ENCODE measurements at regions not wholly inside any gene's neighbourhood (a gene's known extent, or its start where the extent isn't known, plus 50 kb on each side); places are given as distances from the start of the nearest gene placed in this dataset.

GRCh38 chr16:35744084-35744483, 2284.7 kb downstream of the TP53TG3F start:
- Histone ChIP-seq H3K4me1 (no peaks in the 10 kb centered on the region), H3K9me3 (replicated peaks) (peaks cover 7% of the 10 kb centered on the region), H3K4me3 (no peak overlapping the region), H3K27me3 (ENCODE audit: low read depth) (no peaks in the 10 kb centered on the region), H3K36me3 (no peaks in the 10 kb centered on the region), H3K27ac (replicated peaks) (no peak overlapping the region)
- no peak for DNase-seq
- intact Hi-C loops (cut with micrococcal nuclease), result no loop called here
- TF ChIP-seq CTCF (IDR thresholded peaks at IDR 0.05; ENCODE audit: borderline replicate concordance), result no peak

- peaks cover 7% of the 10 kb centered on the region for H3K9me3 ChIP-seq (replicated peaks)
- no peak for DNase-seq
- intact Hi-C loops (cut with micrococcal nuclease), result no loop called here
- TF ChIP-seq CTCF (IDR thresholded peaks at IDR 0.05; ENCODE audit: borderline replicate concordance), result no peak
- H3K36me3 ChIP-seq, result no peaks in the 10 kb centered on the region
- no peak overlapping the region for H3K27ac ChIP-seq (replicated peaks)
- H3K27me3 ChIP-seq (ENCODE audit: low read depth), result no peaks in the 10 kb centered on the region
- H3K4me3 ChIP-seq, result no peak overlapping the region
- H3K4me1 ChIP-seq, result no peaks in the 10 kb centered on the region
Measured at GRCh38 chr16:35744726-35745125, 2285.3 kb downstream of the TP53TG3F start.

- Histone ChIP-seq H3K27ac (replicated peaks) (no peak overlapping the region), H3K36me3 (no peaks in the 10 kb centered on the region), H3K4me1 (no peaks in the 10 kb centered on the region), H3K4me3 (no peak overlapping the region), H3K9me3 (replicated peaks) (peaks cover 7% of the 10 kb centered on the region), H3K27me3 (ENCODE audit: low read depth) (no peaks in the 10 kb centered on the region)
- intact Hi-C loops (cut with micrococcal nuclease), result no loop called here
- TF ChIP-seq CTCF (IDR thresholded peaks at IDR 0.05; ENCODE audit: borderline replicate concordance), result no peak
- no peak for DNase-seq
Measured at GRCh38 chr16:35745191-35745590, 2285.8 kb downstream of the TP53TG3F start.

GRCh38 chr16:35745821-35746248, 2286.4 kb downstream of the TP53TG3F start:
- Histone ChIP-seq H3K4me3 (no peak overlapping the region), H3K27me3 (ENCODE audit: low read depth) (no peaks in the 10 kb centered on the region), H3K36me3 (no peaks in the 10 kb centered on the region), H3K4me1 (no peaks in the 10 kb centered on the region), H3K9me3 (replicated peaks) (peaks cover 7% of the 10 kb centered on the region), H3K27ac (replicated peaks) (no peak overlapping the region)
- intact Hi-C loops (cut with micrococcal nuclease), result no loop called here
- TF ChIP-seq CTCF (IDR thresholded peaks at IDR 0.05; ENCODE audit: borderline replicate concordance), result no peak
- no peak for DNase-seq

GRCh38 chr16:35746281-35746962, 2287.0 kb downstream of the TP53TG3F start:
- TF ChIP-seq CTCF (IDR thresholded peaks at IDR 0.05; ENCODE audit: borderline replicate concordance), result no peak
- no peaks in the 10 kb centered on the region for H3K27me3 ChIP-seq (ENCODE audit: low read depth)
- intact Hi-C loops (cut with micrococcal nuclease), result no loop called here
- H3K4me1 ChIP-seq, result no peaks in the 10 kb centered on the region
- no peaks in the 10 kb centered on the region for H3K36me3 ChIP-seq
- no peak overlapping the region for H3K27ac ChIP-seq (replicated peaks)
- H3K4me3 ChIP-seq, result no peak overlapping the region
- no peak for DNase-seq
- peaks cover 7% of the 10 kb centered on the region for H3K9me3 ChIP-seq (replicated peaks)
